Naive B cell (primary cell): ENCODE measurements at regions not wholly inside any gene's neighbourhood (a gene's known extent, or its start where the extent isn't known, plus 50 kb on each side); places are given as distances from the start of the nearest gene placed in this dataset.

Experiments used
- ATAC-seq, 2 donors: fragments of 150-1000 bp; cut with Tn5 transposase; 2 replicates each; pipeline ENCODE4 v1.10.0; 2021; ENCODE audit warnings: low read depth in 2 of 2, mild to moderate bottlenecking in 2 of 2, moderate library complexity in 2 of 2
- DNase-seq: peaks from one replicate; pipeline ENCODE4 v3.0.0; 2022
- H3K27ac Mint-ChIP-seq, 6 donors: one replicate each; pipeline ENCODE4 v1.8.0; 2020 to 2022; ENCODE audit warnings: mild to moderate bottlenecking in 6 of 6, mixed read lengths in 6 of 6, moderate library complexity in 5 of 6, inconsistent platforms in 2 of 6
- H3K27me3 Mint-ChIP-seq, 3 donors: one replicate each; pipeline ENCODE4 v1.8.0; 2021 to 2022; ENCODE audit warnings: mixed read lengths in 3 of 3, mild to moderate bottlenecking in 1 of 3
- H3K36me3 Mint-ChIP-seq, 2 donors: one replicate each; pipeline ENCODE4 v1.8.0; 2020 to 2022; ENCODE audit warnings: mixed read lengths in 2 of 2, inconsistent platforms in 1 of 2, mild to moderate bottlenecking in 1 of 2
- H3K4me1 Mint-ChIP-seq, 3 donors: one replicate each; pipeline ENCODE4 v1.8.0; 2020 to 2022; ENCODE audit warnings: mixed read lengths in 3 of 3, inconsistent platforms in 1 of 3, mild to moderate bottlenecking in 1 of 3, moderate library complexity in 1 of 3
- H3K4me3 Mint-ChIP-seq, 8 donors: one replicate each; pipeline ENCODE4 v1.8.0; 2020 to 2022; ENCODE audit warnings: mild to moderate bottlenecking in 8 of 8, mixed read lengths in 8 of 8, moderate library complexity in 8 of 8, inconsistent platforms in 2 of 8
- H3K9me3 Mint-ChIP-seq, 7 donors: one replicate each; pipeline ENCODE4 v1.8.0; 2020 to 2022; ENCODE audit warnings: mixed read lengths in 7 of 7, mild to moderate bottlenecking in 5 of 7, inconsistent platforms in 2 of 7, moderate library complexity in 1 of 7

- Mint-ChIP-seq H3K36me3 (peaks cover 0 to 5% of the 10 kb centered on the region in 2 donors), H3K27ac (no peak overlapping the region), H3K9me3 (peaks cover 0 to 35% (median 9%) of the 10 kb centered on the region in 7 donors), H3K4me3 (no peak overlapping the region), H3K27me3 (peaks cover 0 to 6% (median 6%) of the 10 kb centered on the region in 3 donors), H3K4me1 (no peaks in the 10 kb centered on the region)
- no peak for ATAC-seq
- no peak for DNase-seq
These were observed 148.9 kb upstream of the PHACTR1 start for GRCh38 chr6:12567682-12568081.

GRCh38 chr6:12569646-12570045 is 146.9 kb upstream of the PHACTR1 start:
- H3K27me3 Mint-ChIP-seq, result peaks cover 0 to 4% (median 4%) of the 10 kb centered on the region in 3 donors
- no peak for DNase-seq
- no peaks in the 10 kb centered on the region for H3K4me1 Mint-ChIP-seq
- no peak overlapping the region for H3K4me3 Mint-ChIP-seq
- no peak for ATAC-seq
- H3K36me3 Mint-ChIP-seq, result peaks cover 0 to 5% of the 10 kb centered on the region in 2 donors
- peaks cover 0 to 19% (median 5%) of the 10 kb centered on the region in 7 donors for H3K9me3 Mint-ChIP-seq
- no peak overlapping the region for H3K27ac Mint-ChIP-seq

GRCh38 chr6:12570461-12571030 is 146.0 kb upstream of the PHACTR1 start:
- peaks cover 0 to 5% of the 10 kb centered on the region in 2 donors for H3K36me3 Mint-ChIP-seq
- H3K4me3 Mint-ChIP-seq, result no peak overlapping the region
- ATAC-seq (no peak), DNase-seq (no peak)
- no peak overlapping the region for H3K27ac Mint-ChIP-seq
- peaks cover 0 to 12% (median 3%) of the 10 kb centered on the region in 7 donors for H3K9me3 Mint-ChIP-seq
- H3K27me3 Mint-ChIP-seq, result peaks cover 4 to 11% (median 5%) of the 10 kb centered on the region in 3 donors
- no peaks in the 10 kb centered on the region for H3K4me1 Mint-ChIP-seq

- Mint-ChIP-seq H3K4me1 (no peaks in the 10 kb centered on the region), H3K36me3 (no peaks in the 10 kb centered on the region), H3K27ac (no peak overlapping the region), H3K9me3 (no peaks in the 10 kb centered on the region), H3K27me3 (peaks cover 0 to 13% (median 9%) of the 10 kb centered on the region in 3 donors), H3K4me3 (no peak overlapping the region)
- ATAC-seq (no peak), DNase-seq (no peak)
These were observed 143.4 kb upstream of the PHACTR1 start for GRCh38 chr6:12572896-12573827.

GRCh38 chr6:12575961-12576360 is 140.6 kb upstream of the PHACTR1 start:
- peaks cover 0 to 11% (median 9%) of the 10 kb centered on the region in 3 donors for H3K27me3 Mint-ChIP-seq
- H3K27ac Mint-ChIP-seq, result no peak overlapping the region
- H3K4me3 Mint-ChIP-seq, result no peak overlapping the region
- no peaks in the 10 kb centered on the region for H3K4me1 Mint-ChIP-seq
- H3K36me3 Mint-ChIP-seq, result no peaks in the 10 kb centered on the region
- H3K9me3 Mint-ChIP-seq, result no peaks in the 10 kb centered on the region
- no peak for ATAC-seq
- DNase-seq, result no peak

GRCh38 chr6:12576389-12576788 is 140.2 kb upstream of the PHACTR1 start:
- no peaks in the 10 kb centered on the region for H3K4me1 Mint-ChIP-seq
- ATAC-seq (no peak), DNase-seq (no peak)
- no peak overlapping the region for H3K27ac Mint-ChIP-seq
- no peaks in the 10 kb centered on the region for H3K36me3 Mint-ChIP-seq
- H3K9me3 Mint-ChIP-seq, result no peaks in the 10 kb centered on the region
- peaks cover 0 to 11% (median 9%) of the 10 kb centered on the region in 3 donors for H3K27me3 Mint-ChIP-seq
- H3K4me3 Mint-ChIP-seq, result no peak overlapping the region

- ATAC-seq, result no peak
- no peaks in the 10 kb centered on the region for H3K4me1 Mint-ChIP-seq
These were observed 139.3 kb upstream of the PHACTR1 start for GRCh38 chr6:12577124-12577850.

GRCh38 chr6:12578097-12578496 is 138.5 kb upstream of the PHACTR1 start:
- Mint-ChIP-seq H3K9me3 (no peaks in the 10 kb centered on the region), H3K4me3 (no peak overlapping the region), H3K36me3 (no peaks in the 10 kb centered on the region), H3K27ac (no peak overlapping the region), H3K27me3 (peaks cover 0 to 11% (median 9%) of the 10 kb centered on the region in 3 donors), H3K4me1 (no peaks in the 10 kb centered on the region)
- DNase-seq (no peak), ATAC-seq (no peak)

More at GRCh38 chr6:12577124-12577850, 139.3 kb upstream of the PHACTR1 start:
- Mint-ChIP-seq H3K27me3 (peaks cover 0 to 11% (median 9%) of the 10 kb centered on the region in 3 donors), H3K9me3 (no peaks in the 10 kb centered on the region), H3K36me3 (no peaks in the 10 kb centered on the region), H3K27ac (no peak overlapping the region), H3K4me3 (no peak overlapping the region)
- no peak for DNase-seq

GRCh38 chr6:12578751-12579150 is 137.8 kb upstream of the PHACTR1 start:
- Mint-ChIP-seq H3K27ac (no peak overlapping the region), H3K4me3 (no peak overlapping the region), H3K4me1 (no peaks in the 10 kb centered on the region), H3K27me3 (peaks cover 0 to 11% (median 9%) of the 10 kb centered on the region in 3 donors), H3K9me3 (no peaks in the 10 kb centered on the region), H3K36me3 (no peaks in the 10 kb centered on the region)
- no peak for ATAC-seq
- no peak for DNase-seq

- H3K27ac Mint-ChIP-seq, result no peak overlapping the region
- H3K4me1 Mint-ChIP-seq, result no peaks in the 10 kb centered on the region
- DNase-seq (no peak), ATAC-seq (no peak)
- peaks cover 0 to 12% (median 6%) of the 10 kb centered on the region in 3 donors for H3K27me3 Mint-ChIP-seq
- no peaks in the 10 kb centered on the region for H3K36me3 Mint-ChIP-seq
- no peak overlapping the region for H3K4me3 Mint-ChIP-seq
- H3K9me3 Mint-ChIP-seq, result no peaks in the 10 kb centered on the region
These were observed 136.3 kb upstream of the PHACTR1 start for GRCh38 chr6:12580290-12580689.

GRCh38 chr6:12582421-12583110 is 134.0 kb upstream of the PHACTR1 start:
- H3K9me3 Mint-ChIP-seq, result no peaks in the 10 kb centered on the region
- peaks cover 0 to 16% (median 8%) of the 10 kb centered on the region in 3 donors for H3K27me3 Mint-ChIP-seq
- no peak overlapping the region for H3K4me3 Mint-ChIP-seq
- no peak overlapping the region for H3K27ac Mint-ChIP-seq
- DNase-seq (no peak), ATAC-seq (no peak)
- peaks cover 0 to 3% (median 0%) of the 10 kb centered on the region in 3 donors for H3K4me1 Mint-ChIP-seq
- no peaks in the 10 kb centered on the region for H3K36me3 Mint-ChIP-seq

- DNase-seq (no peak), ATAC-seq (no peak)
- Mint-ChIP-seq H3K4me3 (no peak overlapping the region), H3K27ac (no peak overlapping the region), H3K9me3 (no peaks in the 10 kb centered on the region), H3K36me3 (no peaks in the 10 kb centered on the region), H3K27me3 (peaks cover 0 to 16% (median 8%) of the 10 kb centered on the region in 3 donors), H3K4me1 (peaks cover 0 to 3% (median 0%) of the 10 kb centered on the region in 3 donors)
These were observed 131.7 kb upstream of the PHACTR1 start for GRCh38 chr6:12584631-12585405.
